ENCODE measurements at regions not wholly inside any gene's neighbourhood (a gene's known extent, or its start where the extent isn't known, plus 50 kb on each side); places are given as distances from the start of the nearest gene placed in this dataset.

DNA sequence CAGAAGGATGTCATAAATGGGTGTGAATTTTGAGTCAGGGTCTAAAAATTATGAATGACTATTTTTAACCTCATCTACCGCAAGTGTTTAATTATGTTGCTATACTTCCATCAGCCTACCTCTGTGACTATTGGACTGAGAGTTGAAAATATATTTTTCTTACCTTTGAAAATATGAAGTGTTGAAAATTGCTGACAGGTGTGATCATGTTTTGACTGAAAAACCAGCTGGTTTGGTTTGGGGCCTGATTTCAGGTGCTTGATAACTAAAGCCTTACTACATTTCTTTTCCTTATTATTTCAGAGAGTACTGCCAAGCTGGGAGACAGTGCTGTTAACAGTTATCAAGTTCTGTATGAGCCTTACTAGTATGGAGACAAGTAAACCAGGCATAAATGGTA lies 107.2 kb upstream of the DUSP10 start:
- Histone ChIP-seq H2AFZ (ENCODE audit: low read length) (no peak overlapping the region), H3K9ac (ENCODE audit: low read length) (no peak overlapping the region), H3K9me2 (replicated peaks; ENCODE audit: low read length) (no peaks in the 10 kb centered on the region), H3F3A (ENCODE audit: low read length, unreplicated experiment) (no peaks in the 10 kb centered on the region), H3K36me3 (ENCODE audit: low read depth, low read length) (no peaks in the 10 kb centered on the region), H3K4me2 (ENCODE audit: low read length) (no peak overlapping the region), H3K4me1 (ENCODE audit: insufficient read depth, low read length) (peaks cover 18% of the 10 kb centered on the region), H3K27me3 (ENCODE audit: low read length) (no peaks in the 10 kb centered on the region), H3K27ac (ENCODE audit: low read length) (no peak overlapping the region), H4K20me1 (ENCODE audit: low read length) (no peaks in the 10 kb centered on the region), H3K4me3 (ENCODE audit: low read length) (no peak overlapping the region), H3K79me2 (ENCODE audit: low read length) (no peaks in the 10 kb centered on the region), H3K9me3 (ENCODE audit: low read length) (no peaks in the 10 kb centered on the region)
- intact Hi-C loops (cut with micrococcal nuclease), result no loop called here
- TF ChIP-seq, protein P1, sequence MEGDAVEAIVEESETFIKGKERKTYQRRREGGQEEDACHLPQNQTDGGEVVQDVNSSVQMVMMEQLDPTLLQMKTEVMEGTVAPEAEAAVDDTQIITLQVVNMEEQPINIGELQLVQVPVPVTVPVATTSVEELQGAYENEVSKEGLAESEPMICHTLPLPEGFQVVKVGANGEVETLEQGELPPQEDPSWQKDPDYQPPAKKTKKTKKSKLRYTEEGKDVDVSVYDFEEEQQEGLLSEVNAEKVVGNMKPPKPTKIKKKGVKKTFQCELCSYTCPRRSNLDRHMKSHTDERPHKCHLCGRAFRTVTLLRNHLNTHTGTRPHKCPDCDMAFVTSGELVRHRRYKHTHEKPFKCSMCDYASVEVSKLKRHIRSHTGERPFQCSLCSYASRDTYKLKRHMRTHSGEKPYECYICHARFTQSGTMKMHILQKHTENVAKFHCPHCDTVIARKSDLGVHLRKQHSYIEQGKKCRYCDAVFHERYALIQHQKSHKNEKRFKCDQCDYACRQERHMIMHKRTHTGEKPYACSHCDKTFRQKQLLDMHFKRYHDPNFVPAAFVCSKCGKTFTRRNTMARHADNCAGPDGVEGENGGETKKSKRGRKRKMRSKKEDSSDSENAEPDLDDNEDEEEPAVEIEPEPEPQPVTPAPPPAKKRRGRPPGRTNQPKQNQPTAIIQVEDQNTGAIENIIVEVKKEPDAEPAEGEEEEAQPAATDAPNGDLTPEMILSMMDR (conservative IDR thresholded peaks at IDR 0.05; ENCODE audit: low read depth, low read length), result no peak
- TF ChIP-seq EZH2phosphoT487 (IDR thresholded peaks at IDR 0.05; ENCODE audit: borderline replicate concordance, low read length), result no peak
- TF ChIP-seq EZH2 (IDR thresholded peaks at IDR 0.05; ENCODE audit: low read length, unreplicated experiment), result no peak
- ATAC-seq (no peak), DNase-seq (no peak)
- BruUV-seq (replicated peaks), result no TSS peak
- ChIA-PET POLR2A (ENCODE audit: unreplicated experiment) (no interaction called here), CTCF (no interaction called here)

DNA sequence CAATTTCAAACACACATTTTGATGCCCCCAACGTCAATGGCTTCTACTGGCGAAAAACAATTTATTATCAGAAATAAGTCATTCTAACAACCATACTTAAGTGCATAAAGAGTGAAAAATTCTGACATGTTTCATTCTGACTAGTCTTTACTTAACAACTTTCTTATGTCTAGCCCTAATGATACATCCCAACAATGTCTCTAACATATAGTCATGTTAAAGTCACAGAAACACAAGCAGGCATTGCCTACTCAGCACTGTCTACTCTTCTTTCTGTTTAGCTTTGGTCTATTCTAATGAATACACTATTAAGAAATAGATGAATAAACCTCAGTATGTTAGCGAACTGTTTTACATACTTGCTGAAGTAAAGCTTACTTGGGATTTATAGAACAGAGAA lies 105.8 kb upstream of the DUSP10 start:
- H3K27ac ChIP-seq (ENCODE audit: low read length), result no peak overlapping the region
- no peak overlapping the region for H3K9ac ChIP-seq (ENCODE audit: low read length)
- H3K9me2 ChIP-seq (replicated peaks; ENCODE audit: low read length), result no peaks in the 10 kb centered on the region
- intact Hi-C loops (cut with micrococcal nuclease), result no loop called here
- H3K4me1 ChIP-seq (ENCODE audit: insufficient read depth, low read length), result peaks cover 18% of the 10 kb centered on the region
- H3K79me2 ChIP-seq (ENCODE audit: low read length), result no peaks in the 10 kb centered on the region
- no peaks in the 10 kb centered on the region for H3F3A ChIP-seq (ENCODE audit: low read length, unreplicated experiment)
- CTCF ChIA-PET, result no interaction called here
- no peak overlapping the region for H2AFZ ChIP-seq (ENCODE audit: low read length)
- TF ChIP-seq, protein P1 (conservative IDR thresholded peaks at IDR 0.05; ENCODE audit: low read depth, low read length), result no peak
- TF ChIP-seq EZH2phosphoT487 (IDR thresholded peaks at IDR 0.05; ENCODE audit: borderline replicate concordance, low read length) (no peak), EZH2 (IDR thresholded peaks at IDR 0.05; ENCODE audit: low read length, unreplicated experiment) (no peak)
- no peak overlapping the region for H3K4me3 ChIP-seq (ENCODE audit: low read length)
- no peak for DNase-seq
- no peaks in the 10 kb centered on the region for H3K36me3 ChIP-seq (ENCODE audit: low read depth, low read length)
- H3K9me3 ChIP-seq (ENCODE audit: low read length), result no peaks in the 10 kb centered on the region
- H3K27me3 ChIP-seq (ENCODE audit: low read length), result no peaks in the 10 kb centered on the region
- no peaks in the 10 kb centered on the region for H4K20me1 ChIP-seq (ENCODE audit: low read length)
- BruUV-seq (replicated peaks), result no TSS peak
- no peak overlapping the region for H3K4me2 ChIP-seq (ENCODE audit: low read length)
- POLR2A ChIA-PET (ENCODE audit: unreplicated experiment), result no interaction called here
- no peak for ATAC-seq

DNA sequence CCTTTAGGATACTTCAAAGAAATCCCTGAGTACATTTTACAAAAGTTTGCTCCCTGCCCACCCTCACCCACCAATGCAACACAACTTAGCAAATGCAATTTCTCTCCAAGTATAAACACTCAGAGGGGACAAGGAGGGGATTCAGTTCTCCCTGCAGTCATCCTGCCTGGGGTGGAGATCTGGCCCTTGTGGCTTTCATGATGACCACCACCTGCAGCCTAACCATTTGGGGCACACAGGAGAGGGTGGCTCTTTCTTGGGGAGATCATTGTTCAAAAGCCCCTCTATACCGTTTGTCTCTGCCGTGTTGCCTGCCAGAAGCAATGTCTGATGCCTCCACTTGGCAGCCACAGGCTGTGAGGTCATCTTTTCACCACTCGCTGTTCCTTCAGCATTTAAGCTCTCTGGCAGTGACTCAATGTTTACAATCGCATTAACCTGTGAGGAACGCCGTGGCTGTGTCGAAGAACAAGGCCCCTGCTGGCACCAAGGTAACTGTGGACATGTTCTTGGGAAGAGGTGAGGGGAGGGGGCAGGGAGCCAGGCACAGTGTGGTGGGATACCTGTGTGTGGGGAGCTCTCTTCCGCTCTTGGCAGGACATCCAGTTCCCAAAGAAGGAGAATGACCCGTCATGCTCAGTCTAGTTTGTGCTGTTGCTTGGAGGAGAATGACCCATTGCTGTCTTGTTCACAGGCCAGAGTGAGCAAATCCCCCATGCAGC lies 103.9 kb upstream of the DUSP10 start:
- Histone ChIP-seq H3K79me2 (ENCODE audit: low read length) (no peaks in the 10 kb centered on the region), H3K9me3 (ENCODE audit: low read length) (no peaks in the 10 kb centered on the region), H3K27ac (ENCODE audit: low read length) (peak overlapping the region; percentile 30), H3K27me3 (ENCODE audit: low read length) (no peaks in the 10 kb centered on the region), H3K36me3 (ENCODE audit: low read depth, low read length) (no peaks in the 10 kb centered on the region), H4K20me1 (ENCODE audit: low read length) (no peaks in the 10 kb centered on the region), H3K4me3 (ENCODE audit: low read length) (no peak overlapping the region), H3K9me2 (replicated peaks; ENCODE audit: low read length) (no peaks in the 10 kb centered on the region), H3F3A (ENCODE audit: low read length, unreplicated experiment) (no peaks in the 10 kb centered on the region), H3K9ac (ENCODE audit: low read length) (no peak overlapping the region; the same call in 1 of the 2 replicates), H2AFZ (ENCODE audit: low read length) (peak overlapping the region; percentile 62), H3K4me2 (ENCODE audit: low read length) (peak overlapping the region; percentile 67), H3K4me1 (ENCODE audit: insufficient read depth, low read length) (peaks cover 21% of the 10 kb centered on the region)
- intact Hi-C loops (cut with micrococcal nuclease), result no loop called here
- peak; percentile 97 for ATAC-seq
- peak; percentile 98 for DNase-seq
- CTCF ChIA-PET, result interaction anchor here (0.6 kb wide), 1 partner anchor 1060 kb away, joined by 6 read pairs; no protein-coding TSS in a partner anchor
- TF ChIP-seq, protein P1 (conservative IDR thresholded peaks at IDR 0.05; ENCODE audit: low read depth, low read length), result peak; percentile 27; the same call in 1 of the 2 replicates
- no peak for TF ChIP-seq EZH2 (IDR thresholded peaks at IDR 0.05; ENCODE audit: low read length, unreplicated experiment)
- POLR2A ChIA-PET (ENCODE audit: unreplicated experiment), result interaction anchor here (0.6 kb wide), 1 partner anchor 119 kb away, joined by 3 read pairs; no protein-coding TSS in a partner anchor
- BruUV-seq (replicated peaks), result no TSS peak

All from PC-3 (cell line).